B cell (primary cell): ENCODE measurements at regions not wholly inside any gene's neighbourhood (a gene's known extent, or its start where the extent isn't known, plus 50 kb on each side); places are given as distances from the start of the nearest gene placed in this dataset.

Experiments
- ATAC-seq: fragments of 200-7000 bp; cut with Tn5 transposase; one replicate; pipeline ENCODE4 v1.10.0; 2021; ENCODE audit warnings: low read depth, mild to moderate bottlenecking, moderate number of reproducible peaks, moderate library complexity
- CTCF ChIA-PET: fragments of 350-600 bp; sonication (Branson Sonifier 250); formaldehyde crosslinking; loops from one replicate; lab custom pipeline; 2021; ENCODE audit warnings: antibody characterized with exemption, inconsistent platforms; lab: Charles Lee
- POLR2A ChIA-PET: fragments of 350-600 bp; sonication (Branson Sonifier 250); formaldehyde crosslinking; loops from one replicate; lab custom pipeline; 2021; ENCODE audit warnings: antibody characterized with exemption; lab: Charles Lee
- DNase-seq: peaks from one replicate; pipeline ENCODE4 v3.0.0; 2013
- H2AFZ ChIP-seq: 2 replicates; pipeline ENCODE4 v1.6.1; 2012; ENCODE audit warnings: mild to moderate bottlenecking, low read depth, low read length; ENCODE audit not compliant: insufficient read depth, poor library complexity, severe bottlenecking
- H3K27ac ChIP-seq, 2 donors: 1 replicate in 1 of 2; 2 replicates in 1 of 2; pipeline ENCODE4 v1.5.1; 2012 to 2013; ENCODE audit warnings: low read length in 2 of 2, mild to moderate bottlenecking in 2 of 2, moderate library complexity in 1 of 2
- H3K27me3 ChIP-seq, 4 experiments: fragments of 200-600 bp in 1 of 4; sonication (generic) in 1 of 4; replicated peaks in 1 of 4; 1 replicate in 2 of 4; 2 replicates in 2 of 4; pipeline versions ENCODE4 v1.6.1 to v1.7.0; 2013 to 2016; ENCODE audit warnings: low read length in 3 of 4, mild to moderate bottlenecking in 2 of 4, mixed read lengths in 1 of 4, moderate library complexity in 1 of 4; ENCODE audit not compliant: insufficient read depth in 4 of 4, control insufficient read depth in 3 of 4; ENCODE audit errors: control extremely low read depth in 1 of 4
- H3K36me3 ChIP-seq, 2 experiments: replicated peaks in 1 of 2; 1 replicate in 1 of 2; 2 replicates in 1 of 2; pipeline versions ENCODE4 v1.6.1 to v1.7.1; 2013; ENCODE audit warnings: low read length in 1 of 2; ENCODE audit not compliant: insufficient read depth in 2 of 2, control insufficient read depth in 1 of 2; ENCODE audit errors: control extremely low read depth in 1 of 2, extremely low read depth in 1 of 2
- H3K4me1 ChIP-seq, 2 donors: fragments of 200-600 bp in 1 of 2; sonication (generic) in 1 of 2; 1 replicate in 1 of 2; 2 replicates in 1 of 2; pipeline versions ENCODE4 v1.5.1 to v1.6.1; 2013 to 2017; ENCODE audit warnings: low read length in 2 of 2; ENCODE audit not compliant: control insufficient read depth in 2 of 2, insufficient read depth in 2 of 2
- H3K4me2 ChIP-seq: replicated peaks from 2 replicates; pipeline ENCODE3; 2012; ENCODE audit warnings: mild to moderate bottlenecking, low read depth, low read length; ENCODE audit not compliant: poor library complexity, severe bottlenecking
- H3K4me3 ChIP-seq, 5 experiments: fragments of 200-600 bp in 1 of 5; sonication (generic) in 1 of 5; 1 replicate in 3 of 5; 2 replicates in 2 of 5; pipeline versions ENCODE4 v1.5.1 to v1.7.0; 2011 to 2016; ENCODE audit warnings: low read length in 4 of 5, mild to moderate bottlenecking in 4 of 5, low read depth in 2 of 5, control low read depth in 1 of 5, moderate library complexity in 1 of 5; ENCODE audit not compliant: insufficient read depth in 1 of 5; ENCODE audit errors: control extremely low read depth in 1 of 5, extremely low read depth in 1 of 5
- H3K79me2 ChIP-seq: fragments of 200-600 bp; sonication (generic); one replicate; pipeline ENCODE4 v1.6.0; 2016; ENCODE audit warnings: low read length; ENCODE audit not compliant: control insufficient read depth, insufficient read depth
- H3K9ac ChIP-seq: fragments of 200-600 bp; sonication (generic); 2 replicates; pipeline ENCODE4 v1.6.1; 2017; ENCODE audit warnings: mild to moderate bottlenecking, low read length, moderate library complexity
- H3K9me3 ChIP-seq, 3 donors: one replicate each; pipeline versions ENCODE4 v1.6.1 to v1.7.1; 2013; ENCODE audit warnings: low read length in 2 of 3; ENCODE audit not compliant: control insufficient read depth in 2 of 3, insufficient read depth in 1 of 3; ENCODE audit errors: control extremely low read depth in 1 of 3
- H4K20me1 ChIP-seq: 2 replicates; pipeline ENCODE4 v1.6.0; 2012; ENCODE audit warnings: mild to moderate bottlenecking, low read length; ENCODE audit not compliant: insufficient read depth, control insufficient read depth, poor library complexity, severe bottlenecking
- H3K27ac Mint-ChIP-seq: one replicate; pipeline ENCODE4 v1.8.0; 2021; ENCODE audit warnings: mixed read lengths
- H3K27me3 Mint-ChIP-seq: one replicate; pipeline ENCODE4 v1.8.0; 2021; ENCODE audit warnings: mixed read lengths
- H3K4me1 Mint-ChIP-seq: one replicate; pipeline ENCODE4 v1.8.0; 2021; ENCODE audit warnings: mixed read lengths
- H3K4me3 Mint-ChIP-seq: one replicate; pipeline ENCODE4 v1.8.0; 2021; ENCODE audit warnings: mixed read lengths
- H3K9me3 Mint-ChIP-seq: one replicate; pipeline ENCODE4 v1.8.0; 2022; ENCODE audit warnings: mixed read lengths; ENCODE audit not compliant: insufficient read depth
- EZH2 ChIP-seq: IDR thresholded peaks from 2 replicates; pipeline ENCODE4 v1.6.1; 2012; ENCODE audit warnings: borderline replicate concordance, low read depth, mild to moderate bottlenecking, moderate library complexity, low read length; ENCODE audit not compliant: insufficient read depth, poor library complexity, severe bottlenecking
- WGBS: methylation state at CpG from one replicate; pipeline ENCODE4 v1.1.5; 2013; ENCODE audit warnings: missing lambda C conversion rate; ENCODE audit not compliant: insufficient coverage; 5-methylcytosine and 5-hydroxymethylcytosine counted together
- intact Hi-C: fragments of 100-400 bp; cut with micrococcal nuclease; formaldehyde crosslinking; loops from one replicate; pipeline ENCODE4 v1.10.0; 2022
- TF ChIP-seq, protein P1 (sequence below): fragments of 200-600 bp; IDR thresholded peaks from one replicate; pipeline ENCODE4 v1.8.0; 2022; ENCODE audit warnings: antibody characterized with exemption, mild to moderate bottlenecking

DNA sequence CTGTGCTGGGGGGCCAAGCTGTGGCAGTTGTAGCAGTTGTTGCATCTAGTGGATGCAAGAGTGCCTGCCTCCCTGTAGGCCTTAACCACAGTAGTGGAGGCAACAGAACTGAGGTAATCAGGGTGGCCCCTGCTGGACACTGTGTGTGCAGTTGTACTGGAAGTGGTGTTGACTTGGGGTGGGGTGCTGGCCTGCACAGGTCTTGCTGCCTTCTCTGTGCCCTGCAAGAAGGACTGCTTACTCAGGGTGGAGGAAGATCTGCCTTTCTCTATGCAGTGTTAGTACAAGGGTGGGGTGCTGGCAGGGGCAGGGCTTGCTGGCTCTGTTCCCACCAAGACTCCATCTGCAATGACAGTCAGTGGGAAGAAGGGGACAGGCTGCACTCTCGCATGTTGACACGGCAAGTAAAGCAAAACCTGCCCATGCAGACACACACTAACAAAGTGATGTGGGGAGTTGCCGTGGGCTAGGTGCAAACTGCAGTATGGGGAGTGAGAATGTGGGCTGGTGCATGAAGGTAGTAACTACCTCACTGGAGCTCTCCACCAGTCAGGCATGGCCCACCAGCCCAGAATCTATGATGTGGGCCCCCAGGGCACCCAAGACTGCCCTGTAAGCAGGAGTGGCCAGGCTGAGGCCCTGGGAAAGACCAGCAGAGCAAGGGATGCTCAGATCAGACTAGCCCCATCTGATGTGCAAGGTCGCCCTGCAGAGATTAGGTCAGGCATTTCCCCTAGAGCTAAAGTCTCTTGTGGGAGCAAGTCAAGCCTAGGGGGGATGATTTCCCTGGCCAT is 594.9 kb downstream of the TECRL start:
- Histone ChIP-seq H3K36me3 (no peaks in the 10 kb centered on the region), H3K4me2 (no peak overlapping the region), H3K27me3 (no peaks in the 10 kb centered on the region), H3K4me1 (no peaks in the 10 kb centered on the region), H2AFZ (no peak overlapping the region), H3K9ac (no peak overlapping the region), H3K27ac (no peak overlapping the region), H4K20me1 (no peaks in the 10 kb centered on the region), H3K79me2 (no peaks in the 10 kb centered on the region), H3K4me3 (no peak overlapping the region), H3K9me3 (peaks cover 0 to 13% (median 0%) of the 10 kb centered on the region in 3 donors)
- H3K9me3 Mint-ChIP-seq, result peaks cover 6% of the 10 kb centered on the region
- intact Hi-C loops, result no loop called here
- no peak overlapping the region for H3K27ac Mint-ChIP-seq
- TF ChIP-seq, protein P1, sequence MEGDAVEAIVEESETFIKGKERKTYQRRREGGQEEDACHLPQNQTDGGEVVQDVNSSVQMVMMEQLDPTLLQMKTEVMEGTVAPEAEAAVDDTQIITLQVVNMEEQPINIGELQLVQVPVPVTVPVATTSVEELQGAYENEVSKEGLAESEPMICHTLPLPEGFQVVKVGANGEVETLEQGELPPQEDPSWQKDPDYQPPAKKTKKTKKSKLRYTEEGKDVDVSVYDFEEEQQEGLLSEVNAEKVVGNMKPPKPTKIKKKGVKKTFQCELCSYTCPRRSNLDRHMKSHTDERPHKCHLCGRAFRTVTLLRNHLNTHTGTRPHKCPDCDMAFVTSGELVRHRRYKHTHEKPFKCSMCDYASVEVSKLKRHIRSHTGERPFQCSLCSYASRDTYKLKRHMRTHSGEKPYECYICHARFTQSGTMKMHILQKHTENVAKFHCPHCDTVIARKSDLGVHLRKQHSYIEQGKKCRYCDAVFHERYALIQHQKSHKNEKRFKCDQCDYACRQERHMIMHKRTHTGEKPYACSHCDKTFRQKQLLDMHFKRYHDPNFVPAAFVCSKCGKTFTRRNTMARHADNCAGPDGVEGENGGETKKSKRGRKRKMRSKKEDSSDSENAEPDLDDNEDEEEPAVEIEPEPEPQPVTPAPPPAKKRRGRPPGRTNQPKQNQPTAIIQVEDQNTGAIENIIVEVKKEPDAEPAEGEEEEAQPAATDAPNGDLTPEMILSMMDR, result no peak
- no peak for TF ChIP-seq EZH2
- ATAC-seq, result no peak
- WGBS, result 83% methylated on average over 2 of the region's 4 CpGs
- peak; percentile 2 for DNase-seq
- no peak overlapping the region for H3K4me3 Mint-ChIP-seq
- no peaks in the 10 kb centered on the region for H3K27me3 Mint-ChIP-seq
- CTCF ChIA-PET, result no interaction called here
- no peaks in the 10 kb centered on the region for H3K4me1 Mint-ChIP-seq
- POLR2A ChIA-PET, result no interaction called here

DNA sequence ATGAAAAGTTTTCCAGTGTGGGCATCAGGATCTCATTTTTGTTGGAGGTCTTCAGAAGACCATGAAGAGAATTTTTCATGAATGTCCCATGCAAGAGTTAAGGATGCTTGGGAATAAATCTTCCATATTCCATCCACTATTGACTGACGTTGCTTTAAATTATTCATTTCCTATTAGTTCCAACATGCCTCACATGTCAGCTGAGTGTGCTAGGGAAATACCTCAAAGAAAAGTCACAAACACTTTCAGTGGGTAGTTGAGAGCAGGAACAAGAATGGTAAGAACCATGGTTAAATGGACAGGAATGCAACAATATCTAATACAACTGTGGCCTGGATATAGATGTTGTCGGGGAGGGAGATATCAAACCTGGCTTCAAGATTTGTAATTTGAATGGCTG is 610.1 kb downstream of the TECRL start:
- Mint-ChIP-seq H3K27me3 (no peaks in the 10 kb centered on the region), H3K4me1 (no peaks in the 10 kb centered on the region), H3K9me3 (no peaks in the 10 kb centered on the region), H3K4me3 (no peak overlapping the region), H3K27ac (no peak overlapping the region)
- ChIA-PET CTCF (no interaction called here), POLR2A (no interaction called here)
- H3K4me3 ChIP-seq, result no peak overlapping the region
- no peaks in the 10 kb centered on the region for H3K9me3 ChIP-seq
- H3K27ac ChIP-seq, result no peak overlapping the region
- no peak overlapping the region for H3K4me2 ChIP-seq
- H2AFZ ChIP-seq, result no peak overlapping the region
- DNase-seq (no peak), ATAC-seq (no peak)
- TF ChIP-seq EZH2, result no peak
- TF ChIP-seq, protein P1, result no peak
- no peaks in the 10 kb centered on the region for H3K79me2 ChIP-seq
- whole genome bisulfite sequencing, result no CpG with 5 or more reads among the region's 2 CpGs
- no peak overlapping the region for H3K9ac ChIP-seq
- H3K27me3 ChIP-seq, result no peaks in the 10 kb centered on the region
- H3K4me1 ChIP-seq, result no peaks in the 10 kb centered on the region
- no peaks in the 10 kb centered on the region for H4K20me1 ChIP-seq
- intact Hi-C loops, result no loop called here
- no peaks in the 10 kb centered on the region for H3K36me3 ChIP-seq
